ENCODE measurements at regions not wholly inside any gene's neighbourhood (a gene's known extent, or its start where the extent isn't known, plus 50 kb on each side); places are given as distances from the start of the nearest gene placed in this dataset.

DNA sequence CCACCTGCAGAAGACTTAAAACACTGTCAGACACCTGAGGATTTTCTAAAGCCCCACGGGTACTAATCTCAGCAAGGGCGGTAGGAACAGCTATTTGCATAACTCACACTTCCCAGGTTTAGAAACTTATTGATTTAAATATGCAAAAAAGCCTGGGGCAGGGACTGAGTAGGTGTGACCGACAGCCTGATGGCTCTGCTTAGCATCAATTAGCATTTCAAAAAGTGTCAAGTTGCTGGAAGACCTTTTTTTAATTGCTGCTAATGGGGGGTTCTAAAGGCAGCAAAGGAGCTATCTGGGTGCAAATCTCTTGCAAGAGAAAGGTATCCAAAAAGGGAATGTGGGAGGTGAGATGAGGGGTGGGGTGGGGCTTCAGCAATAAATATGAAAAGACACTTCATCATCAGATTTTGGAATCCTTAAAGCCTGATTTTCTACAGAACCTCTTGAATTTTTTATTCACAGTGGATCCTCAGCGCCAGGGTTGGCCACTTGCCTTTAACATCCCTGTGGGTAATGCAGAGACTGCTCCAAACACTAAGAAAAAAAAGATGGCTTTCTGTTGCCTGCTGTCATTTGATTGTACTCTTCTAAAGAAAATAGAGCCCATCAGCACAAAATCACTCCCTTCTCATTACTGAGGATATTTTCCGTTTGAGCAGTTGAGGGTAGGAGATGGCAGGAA, 121.1 kb upstream of the RMP24 start:
- TF ChIP-seq BHLHE40 (IDR thresholded peaks at IDR 0.05; ENCODE audit: borderline replicate concordance) (no peak), FOXA1 (IDR thresholded peaks at IDR 0.05) (no peak), ZNF384 (IDR thresholded peaks at IDR 0.05) (no peak), FOXM1 (IDR thresholded peaks at IDR 0.05; ENCODE audit: borderline replicate concordance) (no peak), ELF4 (IDR thresholded peaks at IDR 0.05) (no peak), LEF1 (IDR thresholded peaks at IDR 0.05; ENCODE audit: borderline replicate concordance) (no peak), SUZ12 (IDR thresholded peaks at IDR 0.05) (no peak), CTBP1 (IDR thresholded peaks at IDR 0.05; ENCODE audit: borderline replicate concordance) (no peak)
- TF ChIP-seq, protein P1, sequence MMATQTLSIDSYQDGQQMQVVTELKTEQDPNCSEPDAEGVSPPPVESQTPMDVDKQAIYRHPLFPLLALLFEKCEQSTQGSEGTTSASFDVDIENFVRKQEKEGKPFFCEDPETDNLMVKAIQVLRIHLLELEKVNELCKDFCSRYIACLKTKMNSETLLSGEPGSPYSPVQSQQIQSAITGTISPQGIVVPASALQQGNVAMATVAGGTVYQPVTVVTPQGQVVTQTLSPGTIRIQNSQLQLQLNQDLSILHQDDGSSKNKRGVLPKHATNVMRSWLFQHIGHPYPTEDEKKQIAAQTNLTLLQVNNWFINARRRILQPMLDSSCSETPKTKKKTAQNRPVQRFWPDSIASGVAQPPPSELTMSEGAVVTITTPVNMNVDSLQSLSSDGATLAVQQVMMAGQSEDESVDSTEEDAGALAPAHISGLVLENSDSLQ (IDR thresholded peaks at IDR 0.05): no peak

All from HEK293T (cell line).